HG03159 (cell line): ENCODE measurements at regions not wholly inside any gene's neighbourhood (a gene's known extent, or its start where the extent isn't known, plus 50 kb on each side); places are given as distances from the start of the nearest gene placed in this dataset.
"Not testable (repeated sequence)": the region's sequence is repeated elsewhere in the genome, so short reads cannot be mapped to it uniquely, and the experiment has no call there.

Experiments used
- ATAC-seq: cut with Tn5 transposase; IDR thresholded peaks from one replicate; pipeline ENCODE4 v1.9.1; 2021; ENCODE audit warnings: mild to moderate bottlenecking, moderate library complexity; ENCODE audit not compliant: unreplicated experiment

DNA sequence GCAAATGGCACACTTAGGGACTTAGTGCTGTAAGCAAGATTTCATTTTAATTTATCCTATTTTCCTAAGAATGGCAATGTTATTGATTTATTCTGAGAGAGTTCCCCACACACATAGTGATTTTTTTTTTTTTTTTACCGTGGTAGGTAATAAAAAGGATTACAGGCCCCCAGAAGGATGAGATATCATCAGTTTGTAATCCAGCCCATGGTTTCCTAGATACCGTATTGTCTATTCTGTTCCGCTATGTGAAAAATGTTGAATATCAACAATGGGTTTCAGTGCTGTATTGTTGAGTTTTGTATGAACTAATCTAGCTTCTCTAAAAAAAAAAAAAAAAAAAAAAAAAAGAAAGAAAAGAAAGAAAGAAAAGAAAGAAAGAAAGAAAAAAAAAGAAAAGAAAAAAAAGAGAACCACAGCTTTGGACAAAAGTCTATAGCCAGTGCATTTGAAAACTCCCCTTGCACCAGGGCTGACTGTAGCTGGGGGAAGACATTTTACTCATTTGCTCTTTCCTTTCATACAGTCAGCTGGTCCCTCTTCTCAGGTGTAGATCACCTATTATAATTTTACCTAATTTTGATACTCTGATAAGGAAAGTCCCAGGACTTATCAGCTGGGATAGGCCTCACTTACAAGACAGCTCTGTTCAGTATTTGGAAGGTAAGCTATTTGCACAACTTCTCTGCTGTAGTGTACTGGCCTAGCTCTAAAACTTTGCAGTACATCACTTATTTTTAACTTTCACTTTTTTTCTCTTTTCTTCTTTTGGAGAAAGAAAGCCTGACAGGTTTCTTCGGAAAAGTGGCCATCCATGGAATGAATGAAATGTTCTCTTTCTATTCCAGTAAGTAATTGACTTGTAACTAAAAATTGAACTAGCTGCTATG, 101.4 kb upstream of the SOX2 start:
- no peak for ATAC-seq

DNA sequence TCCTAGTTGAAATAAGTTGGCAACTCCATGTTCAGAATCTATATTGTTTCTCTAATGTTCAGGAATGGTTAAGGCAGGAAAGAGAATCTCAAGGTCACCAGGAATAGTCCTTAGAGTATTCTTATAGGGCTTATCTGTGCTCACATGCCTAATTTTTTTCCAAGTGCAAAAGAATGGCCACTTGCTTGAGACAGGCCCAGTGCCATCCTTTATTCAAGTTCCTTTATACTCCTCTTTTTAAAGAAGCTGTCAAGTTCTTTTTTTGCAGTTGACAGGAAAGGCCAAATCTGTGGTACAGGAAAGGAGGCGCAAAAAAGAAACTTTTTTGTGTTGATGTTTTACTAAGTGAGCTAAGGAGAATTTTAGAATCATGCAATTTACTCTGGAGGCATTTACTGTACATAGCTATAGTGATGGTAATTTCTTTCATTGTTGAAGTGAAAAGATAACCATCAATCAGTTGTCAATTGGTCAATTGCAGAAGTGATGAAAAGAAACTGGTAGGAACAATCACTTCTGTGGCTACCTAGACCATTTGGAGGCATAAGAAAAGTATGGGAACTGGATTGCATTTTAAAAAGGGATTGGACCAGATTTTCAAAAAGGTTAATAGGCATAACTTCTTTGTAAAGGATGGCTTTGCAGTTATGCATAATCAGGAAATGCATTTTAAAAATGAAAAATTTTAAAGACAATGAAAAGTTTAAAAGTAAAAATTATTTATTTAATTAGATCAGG, 102.5 kb upstream of the SOX2 start:
- no peak for ATAC-seq

DNA sequence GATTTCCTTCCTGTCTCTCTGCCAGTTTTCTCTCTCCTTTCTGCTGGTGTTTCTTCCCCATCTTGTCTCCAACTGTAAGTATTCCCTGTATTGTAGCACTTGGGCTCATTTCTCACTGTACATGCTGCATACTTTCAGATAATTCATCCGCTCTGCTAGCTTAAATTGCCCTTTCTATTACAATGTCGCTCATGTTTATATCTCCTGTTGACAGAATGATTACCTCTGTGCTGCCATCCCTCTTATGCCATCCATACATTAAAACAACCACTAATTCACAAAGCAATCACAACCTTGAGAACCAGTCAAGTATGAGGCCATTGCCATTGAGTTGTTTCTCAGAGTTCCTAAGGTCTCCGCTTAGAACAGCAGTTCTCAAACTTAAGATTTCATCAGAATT, 107.5 kb upstream of the SOX2 start:
- ATAC-seq: no peak

- no peak for ATAC-seq
Observed at GRCh38 chr3:181596126-181596525, 115.6 kb upstream of the SOX2 start.

DNA sequence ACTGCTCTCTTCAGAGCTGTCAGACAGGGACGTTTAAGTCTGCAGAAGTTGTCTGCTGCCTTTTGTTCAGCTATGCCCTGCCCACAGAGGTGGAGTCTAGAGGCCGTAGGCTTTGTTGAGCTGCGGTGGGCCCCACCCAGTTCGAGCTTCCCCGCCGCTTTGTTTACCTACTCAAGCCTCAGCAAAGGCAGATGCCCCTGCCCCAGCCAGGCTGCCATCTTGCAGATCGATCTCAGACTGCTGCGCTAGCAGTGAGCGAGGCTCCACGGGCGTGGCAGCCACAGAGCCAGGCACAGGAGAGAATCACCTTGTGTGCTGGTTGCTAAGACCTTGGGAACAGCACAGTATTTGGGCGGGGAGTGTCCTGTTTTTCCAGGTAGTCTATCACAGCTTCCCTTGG, 120.8 kb upstream of the SOX2 start:
- not testable (repeated sequence) for ATAC-seq

DNA sequence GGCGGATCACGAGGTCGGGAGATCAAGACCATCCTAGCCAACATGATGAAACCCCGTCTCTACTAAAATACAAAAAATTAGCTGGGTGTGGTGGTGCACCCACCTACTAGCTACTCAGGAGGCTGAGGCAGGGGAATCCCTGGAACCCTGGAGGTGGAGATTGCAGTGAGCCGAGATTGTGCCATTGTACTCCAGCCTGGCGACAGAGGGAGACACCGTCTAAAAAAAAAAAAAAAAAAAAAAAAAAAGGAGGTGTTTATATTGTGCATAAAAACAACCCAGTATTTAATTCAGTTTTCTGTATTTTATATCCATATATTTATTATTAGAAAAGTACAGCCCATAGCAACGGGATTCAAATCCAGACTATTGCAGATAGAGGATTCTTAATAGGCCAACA, 129.1 kb upstream of the SOX2 start:
- ATAC-seq: no peak

DNA sequence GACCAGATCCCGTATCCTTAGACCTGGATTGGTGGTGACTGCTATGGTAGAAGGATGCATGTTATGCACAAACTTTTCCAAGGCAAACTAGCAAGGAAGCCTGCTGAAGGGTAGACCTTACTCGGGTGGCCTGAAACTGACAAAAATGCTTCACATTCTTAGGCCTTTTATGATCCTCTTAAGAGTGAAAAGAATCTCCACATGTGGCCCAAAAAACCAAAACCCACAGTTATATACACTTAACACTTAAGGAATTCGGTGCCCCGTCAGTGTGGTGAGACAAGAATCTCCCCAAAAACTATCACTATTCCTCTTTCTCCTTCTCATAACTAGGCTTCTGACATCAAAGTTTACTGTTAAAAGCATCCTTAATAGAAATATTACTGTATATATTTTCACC, 130.1 kb upstream of the SOX2 start:
- no peak for ATAC-seq

DNA sequence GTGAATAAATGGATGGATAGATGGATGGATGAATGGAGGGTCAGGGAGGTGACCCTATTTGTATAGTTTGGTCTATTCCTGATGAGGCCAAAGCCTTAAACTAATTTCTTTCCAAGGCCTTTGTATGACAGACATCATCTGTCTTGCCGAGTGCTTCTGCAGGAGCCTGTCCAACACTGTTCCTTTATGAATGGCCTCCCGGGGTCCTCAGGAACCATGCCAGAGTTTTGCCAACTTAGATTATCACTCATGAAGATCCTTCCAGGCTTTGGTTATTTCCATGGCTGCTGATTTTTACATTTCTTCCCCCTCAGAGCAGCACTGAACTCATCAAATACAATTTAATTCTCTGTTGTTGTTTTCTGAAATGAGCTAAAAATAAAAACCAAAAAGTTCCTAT, 133.0 kb upstream of the SOX2 start:
- ATAC-seq: no peak

DNA sequence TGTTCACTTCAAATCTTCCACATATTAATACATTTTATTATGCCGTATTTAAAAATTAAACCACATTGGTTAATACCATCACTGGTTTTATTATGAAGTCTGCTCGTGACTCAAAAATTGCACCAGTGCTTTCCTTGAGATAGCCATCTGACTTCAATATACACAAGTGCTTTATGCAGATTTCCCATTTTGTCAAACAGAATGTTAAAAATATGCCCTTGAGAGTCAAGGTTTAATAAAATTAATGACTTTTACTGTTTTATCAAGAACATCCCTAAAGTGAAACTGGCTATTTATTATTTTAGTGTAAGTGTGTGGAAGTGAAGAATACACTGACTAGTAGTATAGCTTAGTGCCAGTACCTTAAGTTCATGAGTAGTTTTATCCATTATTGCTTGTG, 139.3 kb upstream of the SOX2 start:
- ATAC-seq: no peak

DNA sequence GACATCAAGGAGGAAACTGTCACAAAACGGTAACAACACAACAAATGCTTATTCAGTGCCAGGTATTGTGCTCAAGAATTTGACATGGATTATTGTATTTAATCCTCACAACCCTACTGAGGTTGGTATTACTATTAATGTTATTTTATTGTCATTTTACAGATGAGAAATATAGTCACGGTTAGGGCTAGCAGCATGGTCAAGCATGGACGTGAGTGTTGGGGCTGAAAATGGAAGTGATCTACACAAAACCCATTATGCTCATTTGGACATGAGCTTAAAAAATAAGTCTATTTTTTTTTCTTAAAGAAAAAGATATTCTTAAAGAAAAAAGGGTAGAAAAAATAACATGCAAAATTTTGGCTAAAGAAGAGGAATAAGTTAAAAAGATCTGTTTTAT, 141.3 kb upstream of the SOX2 start:
- no peak for ATAC-seq

GRCh38 chr3:181569356-181569940, 142.3 kb upstream of the SOX2 start:
- no peak for ATAC-seq

DNA sequence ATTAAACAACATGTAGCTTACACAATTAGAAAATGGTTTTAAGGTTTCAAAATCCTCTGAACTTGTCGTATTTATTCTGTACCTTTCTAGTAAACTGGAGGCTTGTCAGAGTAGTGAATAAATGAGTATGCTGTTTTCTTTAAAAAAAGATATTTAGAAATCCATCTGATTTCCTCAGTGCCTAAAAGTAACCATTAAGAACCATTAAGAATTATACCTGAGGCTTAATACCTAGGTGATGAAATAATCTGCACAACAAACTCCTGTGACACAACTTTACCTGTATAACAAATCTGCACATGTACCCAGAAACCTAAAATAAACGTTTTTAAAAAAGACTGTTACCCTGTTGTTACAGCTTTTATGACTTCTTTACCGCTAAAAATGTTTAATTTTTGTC, 143.0 kb upstream of the SOX2 start:
- no peak for ATAC-seq

DNA sequence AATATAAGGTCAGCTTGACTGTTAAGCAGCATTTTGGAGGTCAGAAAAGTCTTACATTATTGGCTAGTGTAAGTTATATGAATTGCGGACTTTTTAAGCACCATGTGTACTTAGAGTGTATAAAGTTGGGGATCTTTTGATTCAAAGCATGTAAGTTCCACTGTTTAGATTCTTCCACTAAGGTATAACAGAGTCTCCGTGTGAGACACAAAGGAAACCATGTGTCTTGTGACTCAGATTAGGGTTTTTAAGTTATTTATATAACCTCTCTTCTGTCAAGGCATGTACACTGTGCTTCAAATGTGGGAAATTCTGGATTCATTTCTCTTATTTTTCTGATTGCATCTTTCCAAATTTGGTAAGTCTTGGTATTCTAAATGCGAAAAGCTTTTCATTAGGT, 143.5 kb upstream of the SOX2 start:
- no peak for ATAC-seq

GRCh38 chr3:181567311-181568075, 144.2 kb upstream of the SOX2 start:
- no peak for ATAC-seq

DNA sequence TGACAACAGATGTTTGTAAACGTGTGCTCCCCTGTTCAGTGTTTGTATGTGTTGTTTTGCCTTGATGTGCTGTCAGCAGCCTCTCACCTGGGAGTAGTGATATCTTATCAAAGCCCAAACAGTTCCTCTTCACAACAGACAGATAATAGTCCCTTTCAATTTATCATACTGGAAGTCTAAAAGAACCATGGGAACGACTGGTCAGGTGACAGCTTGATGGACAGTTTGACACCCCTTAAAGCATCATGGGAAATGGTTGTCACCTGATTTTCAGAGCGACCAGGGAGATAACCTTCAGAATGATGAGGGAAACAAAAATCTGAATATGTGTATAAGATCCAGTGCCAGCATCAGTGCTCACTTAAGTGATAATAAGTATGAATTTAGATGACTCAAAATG, 146.3 kb upstream of the SOX2 start:
- no peak for ATAC-seq

DNA sequence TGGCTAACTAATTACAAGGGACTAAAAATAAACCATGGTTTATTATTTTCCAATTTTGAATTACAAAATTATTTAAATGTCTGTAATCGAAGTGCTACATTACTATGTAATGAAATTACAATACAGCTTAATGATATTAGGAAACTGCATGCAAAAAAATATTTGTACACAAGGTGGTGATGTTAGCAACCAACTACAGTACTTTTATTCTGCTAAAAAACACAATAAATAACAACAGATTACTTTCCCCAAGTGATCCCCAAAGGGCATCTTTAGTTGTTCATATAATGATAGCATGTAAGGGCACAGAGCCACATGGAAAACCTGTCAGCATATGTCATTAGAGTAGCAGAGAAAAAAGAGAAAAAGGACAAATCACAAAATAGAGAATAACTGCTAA, 147.5 kb upstream of the SOX2 start:
- ATAC-seq: no peak

GRCh38 chr3:181561139-181562031, 150.3 kb upstream of the SOX2 start:
- no peak for ATAC-seq

GRCh38 chr3:181558870-181559269, 152.9 kb upstream of the SOX2 start:
- ATAC-seq: no peak

DNA sequence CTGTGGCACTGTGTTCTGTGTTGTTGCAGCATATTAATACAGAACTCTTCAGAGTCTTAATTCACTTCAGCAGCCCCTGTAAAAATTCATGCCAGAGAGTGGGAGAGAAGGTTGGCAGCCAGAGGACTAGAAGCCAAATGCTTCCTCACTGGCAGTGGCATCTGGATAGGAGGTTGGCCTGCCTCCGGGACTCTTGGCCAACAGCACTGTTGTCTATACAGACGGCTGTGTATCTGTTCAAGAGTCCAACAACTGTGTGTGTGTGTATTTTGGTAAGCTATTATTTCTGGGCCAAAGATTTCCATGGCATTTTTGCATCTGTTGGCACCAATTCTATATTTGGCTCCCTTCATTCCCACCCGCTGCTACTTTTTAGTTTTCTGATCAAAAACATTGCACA, 156.0 kb upstream of the SOX2 start:
- ATAC-seq: no peak

DNA sequence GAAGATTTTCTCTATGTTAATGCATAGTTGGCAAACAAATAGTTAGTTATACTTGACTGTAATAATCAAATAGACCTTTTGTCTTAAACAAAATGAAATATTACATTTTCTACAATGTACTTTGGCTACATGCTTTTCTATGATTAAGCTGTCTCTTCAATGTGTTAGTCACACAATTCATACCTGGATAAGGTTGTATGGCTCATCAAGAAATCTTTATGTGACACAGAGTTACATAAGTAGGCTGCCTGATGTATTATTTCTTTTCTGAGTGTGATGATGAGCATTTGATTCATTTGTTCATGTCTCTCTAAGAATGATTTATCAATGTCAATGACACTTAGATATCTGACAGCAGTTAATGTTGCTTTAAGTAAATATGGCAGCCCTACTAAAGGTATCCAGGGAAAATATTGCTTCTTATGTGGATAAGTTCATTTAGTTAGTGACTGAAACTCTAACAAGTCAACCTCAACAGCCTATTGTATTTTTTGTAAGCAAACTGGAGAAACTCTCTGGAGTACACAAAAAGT, 157.4 kb upstream of the SOX2 start:
- ATAC-seq: no peak
